H1 (cell line): ENCODE measurements at regions not wholly inside any gene's neighbourhood (a gene's known extent, or its start where the extent isn't known, plus 50 kb on each side); places are given as distances from the start of the nearest gene placed in this dataset.

Experiments used
- CTCF ChIA-PET: fragments of 300-600 bp; sonication (Branson Sonifier 250); formaldehyde crosslinking; loops from one replicate; lab custom pipeline; 2021; ENCODE audit not compliant: partially characterized antibody; lab: Charles Lee
- POLR2A ChIA-PET: fragments of 300-600 bp; sonication (Branson Sonifier 250); formaldehyde crosslinking; loops from one replicate; lab custom pipeline; 2021; ENCODE audit warnings: inconsistent platforms; ENCODE audit not compliant: partially characterized antibody; lab: Charles Lee
- DNase-seq, 2 experiments: peaks; one replicate each; pipeline versions ENCODE4 v3.0.0 to v3.0.0-alpha.2; 2010 to 2022; ENCODE audit warnings: low spot score in 2 of 2, low read depth in 1 of 2, mixed read lengths in 1 of 2
- FAIRE-seq: peaks from 2 replicates; lab custom pipeline; 2011; peaks lifted over from hg19 to GRCh38; lab: Jason Lieb, UNC
- H2AFZ ChIP-seq: 2 replicates; pipeline ENCODE4 v1.8.1; 2012; ENCODE audit warnings: low read length, inconsistent platforms
- H2AK5ac ChIP-seq: 2 replicates; pipeline ENCODE4 v1.6.1; 2013; ENCODE audit warnings: low read depth, low read length
- H2BK120ac ChIP-seq: replicated peaks from 2 replicates; pipeline ENCODE3; 2013; ENCODE audit warnings: low read depth, low read length, inconsistent platforms
- H2BK12ac ChIP-seq: 2 replicates; pipeline ENCODE4 v1.6.1; 2013; ENCODE audit warnings: low read depth, low read length
- H2BK15ac ChIP-seq: 2 replicates; pipeline ENCODE4 v1.6.1; 2013; ENCODE audit warnings: low read length
- H2BK20ac ChIP-seq: 2 replicates; pipeline ENCODE4 v1.6.1; 2013; ENCODE audit warnings: low read length
- H2BK5ac ChIP-seq: 2 replicates; pipeline ENCODE4 v1.6.1; 2013; ENCODE audit warnings: low read depth, low read length
- H3K14ac ChIP-seq: 2 replicates; pipeline ENCODE4 v1.6.1; 2013; ENCODE audit warnings: inconsistent platforms; ENCODE audit not compliant: insufficient read length
- H3K18ac ChIP-seq: 2 replicates; pipeline ENCODE4 v1.6.1; 2013; ENCODE audit warnings: low read length; ENCODE audit errors: extremely low read depth
- H3K23ac ChIP-seq: 2 replicates; pipeline ENCODE4 v1.6.1; 2013; ENCODE audit warnings: inconsistent platforms; ENCODE audit not compliant: insufficient read length
- H3K23me2 ChIP-seq: 2 replicates; pipeline ENCODE4 v1.6.1; 2013; ENCODE audit warnings: low read depth, low read length
- H3K27ac ChIP-seq: 2 replicates; pipeline ENCODE4 v1.6.1; 2011; ENCODE audit warnings: low read depth, low read length, inconsistent platforms
- H3K27me3 ChIP-seq, 4 experiments: replicated peaks in 1 of 4; 1 replicate in 1 of 4; 2 replicates in 3 of 4; pipeline versions ENCODE4 v1.6.1 to v1.8.1; 2011 to 2013; ENCODE audit warnings: low read length in 3 of 4, mild to moderate bottlenecking in 3 of 4, inconsistent platforms in 2 of 4, mixed read lengths in 2 of 4, moderate library complexity in 1 of 4; ENCODE audit not compliant: control insufficient read depth in 3 of 4, insufficient read depth in 3 of 4; ENCODE audit errors: extremely low read depth in 1 of 4
- H3K36me3 ChIP-seq, 4 experiments: 2 replicates each; pipeline versions ENCODE4 v1.6.1 to v1.8.1; 2011 to 2013; ENCODE audit warnings: mild to moderate bottlenecking in 4 of 4, low read length in 3 of 4, moderate library complexity in 2 of 4, control low read depth in 1 of 4, inconsistent platforms in 1 of 4; ENCODE audit not compliant: insufficient read depth in 4 of 4, control insufficient read depth in 2 of 4
- H3K4ac ChIP-seq: replicated peaks from 2 replicates; pipeline ENCODE3; 2013; ENCODE audit warnings: low read length, low read depth, mixed read lengths, inconsistent platforms; ENCODE audit not compliant: insufficient read length
- H3K4me1 ChIP-seq, 4 experiments: replicated peaks in 1 of 4; 1 replicate in 1 of 4; 2 replicates in 3 of 4; pipeline versions ENCODE4 v1.6.1 to v1.8.1; 2011 to 2013; ENCODE audit warnings: low read length in 3 of 4, inconsistent platforms in 2 of 4, mixed read lengths in 1 of 4; ENCODE audit not compliant: insufficient read depth in 4 of 4, control insufficient read depth in 3 of 4
- H3K4me2 ChIP-seq, 2 experiments: 2 replicates each; pipeline versions ENCODE4 v1.6.1 to v1.8.1; 2011 to 2013; ENCODE audit warnings: low read depth in 2 of 2, low read length in 2 of 2, control low read depth in 1 of 2, inconsistent platforms in 1 of 2, mild to moderate bottlenecking in 1 of 2; ENCODE audit not compliant: insufficient read depth in 1 of 2
- H3K4me3 ChIP-seq, 4 experiments: fragments of 200-600, 300-600 bp in 1 of 4; sonication (generic), shearing (Covaris generic), sonication (Bioruptor Twin) in 1 of 4; 2 replicates each; pipeline versions ENCODE4 v1.5.1 to v1.8.1; 2011 to 2016; ENCODE audit warnings: low read length in 4 of 4, low read depth in 3 of 4, control low read depth in 2 of 4, inconsistent platforms in 2 of 4, mild to moderate bottlenecking in 2 of 4, mixed read lengths in 1 of 4, moderate library complexity in 1 of 4; ENCODE audit not compliant: insufficient read depth in 2 of 4; ENCODE audit errors: extremely low read depth in 1 of 4
- H3K56ac ChIP-seq: replicated peaks from 2 replicates; pipeline ENCODE3; 2013; ENCODE audit warnings: low read depth, mild to moderate bottlenecking, mixed read lengths, low read length, inconsistent platforms; ENCODE audit not compliant: insufficient read length
- H3K79me1 ChIP-seq: 2 replicates; pipeline ENCODE4 v1.6.1; 2013; ENCODE audit warnings: low read depth, low read length, control low read depth
- H3K79me2 ChIP-seq, 2 experiments: 2 replicates each; pipeline versions ENCODE4 v1.6.1 to v1.8.1; 2012 to 2013; ENCODE audit warnings: low read length in 2 of 2, mild to moderate bottlenecking in 2 of 2, inconsistent platforms in 1 of 2; ENCODE audit not compliant: insufficient read depth in 2 of 2, control insufficient read depth in 1 of 2
- H3K9ac ChIP-seq, 4 experiments: replicated peaks in 1 of 4; 1 replicate in 1 of 4; 2 replicates in 3 of 4; pipeline versions ENCODE4 v1.6.1 to v1.8.1; 2011 to 2013; ENCODE audit warnings: low read depth in 3 of 4, low read length in 3 of 4, control low read depth in 2 of 4, mild to moderate bottlenecking in 2 of 4, moderate library complexity in 2 of 4, inconsistent platforms in 1 of 4; ENCODE audit errors: extremely low read depth in 1 of 4
- H3K9me3 ChIP-seq, 2 experiments: 2 replicates each; pipeline versions ENCODE4 v1.6.1 to v1.8.1; 2012 to 2013; ENCODE audit warnings: mild to moderate bottlenecking in 2 of 2, moderate library complexity in 2 of 2, control low read depth in 1 of 2, inconsistent platforms in 1 of 2, low read depth in 1 of 2, low read length in 1 of 2, mixed read lengths in 1 of 2; ENCODE audit not compliant: insufficient read depth in 2 of 2
- H4K20me1 ChIP-seq, 2 experiments: replicated peaks in 1 of 2; 2 replicates each; pipeline versions ENCODE3 to v1.8.1; 2011 to 2013; ENCODE audit warnings: inconsistent platforms in 2 of 2, low read length in 2 of 2, mild to moderate bottlenecking in 1 of 2; ENCODE audit not compliant: insufficient read depth in 2 of 2, control insufficient read depth in 1 of 2
- H4K5ac ChIP-seq: 2 replicates; pipeline ENCODE4 v1.6.1; 2013; ENCODE audit warnings: low read length, low read depth, mixed read lengths, inconsistent platforms; ENCODE audit not compliant: insufficient read length
- H4K8ac ChIP-seq: 2 replicates; pipeline ENCODE4 v1.8.0; 2013; ENCODE audit warnings: mild to moderate bottlenecking, moderate library complexity, low read length, inconsistent platforms; ENCODE audit not compliant: insufficient read depth; ENCODE audit errors: extremely low read depth
- H4K91ac ChIP-seq: replicated peaks from 2 replicates; pipeline ENCODE3; 2013; ENCODE audit warnings: low read length, mixed read lengths, inconsistent platforms; ENCODE audit not compliant: insufficient read length
- BACH1 ChIP-seq: IDR thresholded peaks from 2 replicates; pipeline ENCODE4 v1.6.1; 2012; ENCODE audit warnings: low read length, improper control_type of control experiment
- CEBPB ChIP-seq: IDR thresholded peaks from 2 replicates; pipeline ENCODE4 v1.6.1; 2012; ENCODE audit warnings: low read depth, low read length
- CHD2 ChIP-seq: IDR thresholded peaks from 2 replicates; pipeline ENCODE4 v1.6.1; 2012; ENCODE audit warnings: low read length, improper control_type of control experiment
- EGR1 ChIP-seq: IDR thresholded peaks from 2 replicates; pipeline ENCODE4 v1.6.1; 2011; ENCODE audit warnings: low read depth, low read length, borderline replicate concordance
- KDM1A ChIP-seq: fragments of 200-600, 300-600 bp; sonication (generic); IDR thresholded peaks from 2 replicates; pipeline ENCODE4 v1.7.1; 2016; ENCODE audit warnings: mild to moderate bottlenecking, low read length, borderline replicate concordance
- KDM5A ChIP-seq: fragments of 200-600 bp; IDR thresholded peaks from 2 replicates; pipeline ENCODE4 v1.7.1; 2012; ENCODE audit warnings: mild to moderate bottlenecking, low read length, inconsistent platforms, mixed read lengths
- MAFK ChIP-seq: IDR thresholded peaks from 2 replicates; pipeline ENCODE4 v1.6.1; 2012; ENCODE audit warnings: low read depth, mild to moderate bottlenecking, improper control_type of control experiment, low read length
- MAX ChIP-seq: IDR thresholded peaks from 2 replicates; pipeline ENCODE4 v1.6.1; 2012; ENCODE audit warnings: inconsistent platforms
- NRF1 ChIP-seq: IDR thresholded peaks from 2 replicates; pipeline ENCODE4 v1.6.1; 2011; ENCODE audit warnings: mild to moderate bottlenecking, low read depth, low read length, improper control_type of control experiment
- POLR2A ChIP-seq, 2 experiments: IDR thresholded peaks; 1 replicate in 1 of 2; 2 replicates in 1 of 2; pipeline ENCODE4 v1.6.1; 2011; ENCODE audit warnings: low read depth in 2 of 2, low read length in 2 of 2, mild to moderate bottlenecking in 2 of 2; ENCODE audit errors: control extremely low read depth in 1 of 2
- RAD21 ChIP-seq, 2 experiments: IDR thresholded peaks in 1 of 2; conservative IDR thresholded peaks in 1 of 2; 2 replicates each; pipeline ENCODE4 v1.6.1; 2011; ENCODE audit warnings: low read depth in 2 of 2, low read length in 2 of 2, improper control_type of control experiment in 1 of 2, inconsistent platforms in 1 of 2, mild to moderate bottlenecking in 1 of 2, moderate library complexity in 1 of 2
- RFX5 ChIP-seq: IDR thresholded peaks from 2 replicates; pipeline ENCODE4 v1.6.1; 2011; ENCODE audit warnings: low read depth, low read length, improper control_type of control experiment, borderline replicate concordance
- SIN3A ChIP-seq, 2 experiments: IDR thresholded peaks in 1 of 2; conservative IDR thresholded peaks in 1 of 2; 2 replicates each; pipeline ENCODE4 v1.6.1; 2011 to 2012; ENCODE audit warnings: low read length in 2 of 2, improper control_type of control experiment in 1 of 2, low read depth in 1 of 2, mild to moderate bottlenecking in 1 of 2
- SRF ChIP-seq: IDR thresholded peaks from 2 replicates; pipeline ENCODE4 v1.6.1; 2011; ENCODE audit warnings: mild to moderate bottlenecking, low read depth, low read length, moderate library complexity
- SUZ12 ChIP-seq: fragments of 200-600 bp; sonication (generic); IDR thresholded peaks from 2 replicates; pipeline ENCODE4 v1.6.1; 2012; ENCODE audit warnings: mild to moderate bottlenecking, inconsistent platforms, low read length, moderate library complexity, mixed read lengths
- TAF7 ChIP-seq: optimal IDR thresholded peaks from 2 replicates; pipeline ENCODE3; 2011; ENCODE audit warnings: low read depth, mild to moderate bottlenecking, inconsistent platforms, low read length, moderate library complexity, borderline replicate concordance
- TBP ChIP-seq: IDR thresholded peaks from 2 replicates; pipeline ENCODE4 v1.6.1; 2011; ENCODE audit warnings: low read depth, low read length, improper control_type of control experiment
- TEAD4 ChIP-seq: IDR thresholded peaks from 2 replicates; pipeline ENCODE4 v1.6.1; 2012; ENCODE audit warnings: low read depth, low read length, inconsistent platforms, mixed read lengths

- Histone ChIP-seq H3K79me1 (no peaks in the 10 kb centered on the region), H2BK5ac (no peak overlapping the region), H4K5ac (no peak overlapping the region), H2BK20ac (no peak overlapping the region), H3K4me1 (no peaks in the 10 kb centered on the region), H3K36me3 (no peaks in the 10 kb centered on the region), H3K23me2 (no peaks in the 10 kb centered on the region), H2BK12ac (no peak overlapping the region), H3K23ac (no peak overlapping the region), H3K27me3 (no peaks in the 10 kb centered on the region), H3K14ac (no peak overlapping the region), H3K4me3 (no peak overlapping the region), H4K20me1 (no peaks in the 10 kb centered on the region), H3K4ac (no peak overlapping the region), H3K9ac (no peak overlapping the region), H3K9me3 (no peaks in the 10 kb centered on the region), H2AK5ac (no peak overlapping the region), H2BK15ac (no peak overlapping the region), H2AFZ (no peak overlapping the region), H4K8ac (no peak overlapping the region), H3K4me2 (no peak overlapping the region), H3K18ac (no peak overlapping the region), H4K91ac (no peak overlapping the region), H3K79me2 (no peaks in the 10 kb centered on the region), H2BK120ac (no peak overlapping the region), H3K27ac (no peak overlapping the region), H3K56ac (no peak overlapping the region)
- DNase-seq (no peak), FAIRE-seq (no peak)
- CTCF ChIA-PET = no interaction called here
- POLR2A ChIA-PET = no interaction called here
- no peak for TF ChIP-seq KDM5A
- no peak for TF ChIP-seq TAF7
- TF ChIP-seq KDM1A = no peak
- no peak for TF ChIP-seq TBP
- TF ChIP-seq NRF1 = no peak
- no peak for TF ChIP-seq POLR2A (IDR thresholded peaks at IDR 0.05; ENCODE audit: control extremely low read depth in 1 of 2, low read depth in 2 of 2, low read length in 2 of 2)
- TF ChIP-seq RFX5 = no peak
- TF ChIP-seq MAFK = no peak
- TF ChIP-seq RAD21 (IDR thresholded peaks at IDR 0.05 in 1 of 2, conservative IDR thresholded peaks at IDR 0.05 in 1 of 2; ENCODE audit: low read depth in 2 of 2, low read length in 2 of 2) = no peak
- TF ChIP-seq CEBPB = no peak
- no peak for TF ChIP-seq TEAD4
- TF ChIP-seq EGR1 = no peak
- no peak for TF ChIP-seq SIN3A (conservative IDR thresholded peaks at IDR 0.05 in 1 of 2, IDR thresholded peaks at IDR 0.05 in 1 of 2; ENCODE audit: low read depth in 1 of 2, low read length in 2 of 2)
- no peak for TF ChIP-seq MAX
- no peak for TF ChIP-seq BACH1
- TF ChIP-seq SUZ12 = no peak
- TF ChIP-seq CHD2 = no peak
- TF ChIP-seq SRF = no peak
These were observed 213.4 kb downstream of the COX7C start for GRCh38 chr5:86831128-86831527.
